NCI-H446 (cell line): ENCODE measurements at regions not wholly inside any gene's neighbourhood (a gene's known extent, or its start where the extent isn't known, plus 50 kb on each side); places are given as distances from the start of the nearest gene placed in this dataset.
"Not testable (repeated sequence)": the region's sequence is repeated elsewhere in the genome, so short reads cannot be mapped to it uniquely, and the experiment has no call there.

ENCODE experiments used
- DNase-seq, 2 experiments: peaks; one replicate each; lab custom pipeline; 2025; lab: John Stamatoyannopoulos, UW

- DNase-seq, result no peak
Observed at GRCh38 chr4:152193059-152193458, 342.8 kb downstream of the FBXW7 start.

- no peak for DNase-seq
Observed at GRCh38 chr4:152190907-152191306, 345.0 kb downstream of the FBXW7 start.

GRCh38 chr4:152189451-152190179, 346.3 kb downstream of the FBXW7 start:
- DNase-seq, result no peak

- no peak for DNase-seq
Observed at GRCh38 chr4:152188801-152189200, 347.1 kb downstream of the FBXW7 start.

- peak in 1 of 2 experiments; percentile 3 for DNase-seq
Observed at GRCh38 chr4:152187693-152188092, 348.2 kb downstream of the FBXW7 start.

- DNase-seq, result no peak
Observed at GRCh38 chr4:152185786-152186550, 349.9 kb downstream of the FBXW7 start.

- DNase-seq, result no peak
Observed at GRCh38 chr4:152181150-152181549, 354.7 kb downstream of the FBXW7 start.

GRCh38 chr4:152180369-152180768, 355.5 kb downstream of the FBXW7 start:
- no peak for DNase-seq

GRCh38 chr4:152177538-152177937, 358.4 kb downstream of the FBXW7 start:
- DNase-seq, result not testable (repeated sequence)

GRCh38 chr4:152176627-152177214, 359.2 kb downstream of the FBXW7 start:
- no peak for DNase-seq

- no peak for DNase-seq
Observed at GRCh38 chr4:152175586-152175985, 360.3 kb downstream of the FBXW7 start.

GRCh38 chr4:152172146-152172545, 363.7 kb downstream of the FBXW7 start:
- DNase-seq, result no peak

- no peak for DNase-seq
Observed at GRCh38 chr4:152171556-152171955, 364.3 kb downstream of the FBXW7 start.

- no peak for DNase-seq
Observed at GRCh38 chr4:152169683-152170082, 366.2 kb downstream of the FBXW7 start.

GRCh38 chr4:152168987-152169616, 366.8 kb downstream of the FBXW7 start:
- DNase-seq, result no peak

GRCh38 chr4:152166567-152166966, 369.3 kb downstream of the FBXW7 start:
- DNase-seq, result no peak

- DNase-seq, result no peak
Observed at GRCh38 chr4:152165846-152166245, 370.0 kb downstream of the FBXW7 start.

GRCh38 chr4:152165146-152165545, 370.7 kb downstream of the FBXW7 start:
- DNase-seq, result no peak

GRCh38 chr4:152164561-152164960, 371.3 kb downstream of the FBXW7 start:
- DNase-seq, result no peak

GRCh38 chr4:152162331-152162697, 373.6 kb downstream of the FBXW7 start:
- DNase-seq, result no peak

- DNase-seq, result no peak
Observed at GRCh38 chr4:152161676-152162330, 374.1 kb downstream of the FBXW7 start.

GRCh38 chr4:152160225-152160800, 375.6 kb downstream of the FBXW7 start:
- no peak for DNase-seq
